Activated T-cell treated with anti-CD3 and anti-CD28 coated beads, Interleukin-2, amount 50 U/mL, for 4 hours (primary cell): ENCODE measurements at regions not wholly inside any gene's neighbourhood (a gene's known extent, or its start where the extent isn't known, plus 50 kb on each side); places are given as distances from the start of the nearest gene placed in this dataset.
"Not testable (repeated sequence)": the region's sequence is repeated elsewhere in the genome, so short reads cannot be mapped to it uniquely, and the experiment has no call there.

Experiments
- ATAC-seq, 2 donors: fragments of 200-7000 bp; cut with Tn5 transposase; one replicate each; pipeline ENCODE4 v1.10.0; 2021
- DNase-seq: peaks from one replicate; pipeline ENCODE4 v3.0.0-alpha.2; 2020
- H3K27me3 Mint-ChIP-seq: one replicate; pipeline ENCODE4 v1.8.0; 2021; ENCODE audit warnings: low read depth, mixed read lengths
- H3K36me3 Mint-ChIP-seq: one replicate; pipeline ENCODE4 v1.8.0; 2022; ENCODE audit warnings: mixed read lengths; ENCODE audit not compliant: insufficient read depth
- H3K4me1 Mint-ChIP-seq: one replicate; pipeline ENCODE4 v1.8.0; 2021; ENCODE audit warnings: low read depth, mixed read lengths
- H3K4me3 Mint-ChIP-seq: one replicate; pipeline ENCODE4 v1.8.0; 2021; ENCODE audit warnings: mild to moderate bottlenecking, moderate library complexity, mixed read lengths
- H3K9me3 Mint-ChIP-seq: one replicate; pipeline ENCODE4 v1.8.0; 2021; ENCODE audit warnings: mixed read lengths

DNA sequence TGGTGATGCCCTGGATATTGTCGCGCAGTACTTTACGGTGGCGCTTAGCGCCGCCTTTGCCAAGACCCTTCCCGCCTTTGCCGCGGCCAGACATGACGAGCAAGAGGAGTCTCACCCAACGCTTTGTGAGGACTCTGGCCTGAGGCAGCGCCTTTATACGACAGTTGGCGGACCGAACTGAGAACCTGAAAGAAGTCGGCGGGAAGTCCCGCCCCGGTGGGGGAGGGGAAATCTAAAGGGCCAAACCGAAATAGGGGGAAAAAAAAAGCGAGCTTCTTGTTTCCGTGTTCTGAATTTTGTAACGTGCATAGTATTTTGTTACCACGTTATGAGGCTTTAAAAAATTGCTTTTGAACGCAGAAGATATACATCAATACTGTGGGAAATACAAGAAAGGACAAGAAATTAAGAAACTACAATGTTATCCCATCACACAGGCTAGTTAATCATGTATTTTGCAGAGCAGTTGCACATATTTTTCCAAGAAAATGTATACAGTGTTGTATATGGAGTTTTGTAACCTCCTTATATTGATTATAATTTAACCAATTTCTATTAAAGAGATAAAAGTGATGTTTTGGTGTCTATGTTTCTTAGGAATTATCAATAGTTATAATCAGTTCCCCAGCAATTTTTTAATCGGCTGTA lies 80.6 kb downstream of the OR2B2 start:
- not testable (repeated sequence) for H3K9me3 Mint-ChIP-seq, H3K27me3 Mint-ChIP-seq, H3K36me3 Mint-ChIP-seq
- peak; percentile 88 to 90 for ATAC-seq
- H3K4me1 Mint-ChIP-seq = peaks cover 33% of the 10 kb centered on the region
- DNase-seq = peak; percentile 71
- peak overlapping the region; percentile 84 for H3K4me3 Mint-ChIP-seq

DNA sequence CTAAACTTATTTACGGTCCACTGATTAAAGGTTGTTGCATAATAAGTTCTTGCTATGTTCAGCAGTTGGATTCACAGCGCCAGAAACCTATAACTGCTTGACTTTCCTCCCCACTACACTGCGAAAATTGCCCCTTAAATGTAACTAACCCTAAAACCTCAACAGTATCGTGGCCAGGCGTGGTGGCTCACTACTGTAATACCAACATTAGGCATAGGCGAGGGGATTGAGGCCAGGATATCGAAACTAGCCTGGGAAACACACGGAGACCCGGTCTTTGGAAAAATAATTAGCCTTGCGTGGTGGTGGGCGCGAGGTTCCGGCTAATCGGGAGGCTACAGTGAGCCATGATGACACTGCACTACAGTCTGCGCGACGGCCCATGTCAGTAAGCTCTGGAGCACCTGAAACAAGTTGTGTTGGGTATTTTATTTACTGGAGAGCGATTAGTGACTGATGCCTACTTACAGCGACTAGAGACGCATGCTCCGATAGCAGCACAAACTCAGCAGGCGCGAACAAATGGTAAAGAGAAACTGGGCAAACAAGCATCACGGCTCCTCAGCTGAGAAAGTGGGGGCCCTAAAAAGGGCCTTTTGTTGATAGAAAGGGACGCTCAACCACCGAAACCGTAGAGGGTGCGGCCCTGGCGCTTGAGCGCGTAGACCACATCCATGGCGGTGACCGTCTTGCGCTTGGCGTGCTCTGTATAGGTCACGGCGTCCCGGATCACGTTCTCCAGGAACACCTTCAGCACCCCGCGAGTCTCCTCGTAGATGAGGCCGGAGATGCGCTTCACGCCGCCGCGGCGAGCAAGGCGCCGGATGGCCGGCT lies 81.4 kb downstream of the OR2B2 start:
- ATAC-seq = peak; percentile 80 to 89
- Mint-ChIP-seq H3K4me1 (peaks cover 31% of the 10 kb centered on the region), H3K4me3 (peak overlapping the region; percentile 84)
- not testable (repeated sequence) for DNase-seq, H3K9me3 Mint-ChIP-seq, H3K36me3 Mint-ChIP-seq, H3K27me3 Mint-ChIP-seq

DNA sequence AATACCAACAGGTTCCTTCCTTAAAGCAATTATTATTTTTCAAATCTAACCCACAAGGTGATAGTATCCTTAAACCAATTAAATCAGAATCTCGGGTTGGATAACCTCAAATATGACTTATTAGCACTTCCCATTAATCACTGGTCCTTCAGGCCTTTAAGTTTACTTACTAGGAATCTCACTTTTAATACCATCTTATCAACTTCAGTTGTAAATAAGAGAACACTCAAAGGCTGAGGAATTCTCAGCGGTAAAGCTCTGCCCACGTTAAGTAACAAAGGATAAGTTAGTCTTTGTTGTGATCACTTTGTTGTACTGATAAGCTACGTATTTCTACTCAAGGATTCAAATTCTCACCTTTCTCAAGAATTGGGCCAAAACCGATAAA lies 82.0 kb downstream of the OR2B2 start:
- Mint-ChIP-seq H3K9me3 (no peaks in the 10 kb centered on the region), H3K4me1 (peaks cover 34% of the 10 kb centered on the region), H3K36me3 (no peaks in the 10 kb centered on the region), H3K4me3 (peak overlapping the region; percentile 84), H3K27me3 (no peaks in the 10 kb centered on the region)
- DNase-seq (no peak), ATAC-seq (no peak)

DNA sequence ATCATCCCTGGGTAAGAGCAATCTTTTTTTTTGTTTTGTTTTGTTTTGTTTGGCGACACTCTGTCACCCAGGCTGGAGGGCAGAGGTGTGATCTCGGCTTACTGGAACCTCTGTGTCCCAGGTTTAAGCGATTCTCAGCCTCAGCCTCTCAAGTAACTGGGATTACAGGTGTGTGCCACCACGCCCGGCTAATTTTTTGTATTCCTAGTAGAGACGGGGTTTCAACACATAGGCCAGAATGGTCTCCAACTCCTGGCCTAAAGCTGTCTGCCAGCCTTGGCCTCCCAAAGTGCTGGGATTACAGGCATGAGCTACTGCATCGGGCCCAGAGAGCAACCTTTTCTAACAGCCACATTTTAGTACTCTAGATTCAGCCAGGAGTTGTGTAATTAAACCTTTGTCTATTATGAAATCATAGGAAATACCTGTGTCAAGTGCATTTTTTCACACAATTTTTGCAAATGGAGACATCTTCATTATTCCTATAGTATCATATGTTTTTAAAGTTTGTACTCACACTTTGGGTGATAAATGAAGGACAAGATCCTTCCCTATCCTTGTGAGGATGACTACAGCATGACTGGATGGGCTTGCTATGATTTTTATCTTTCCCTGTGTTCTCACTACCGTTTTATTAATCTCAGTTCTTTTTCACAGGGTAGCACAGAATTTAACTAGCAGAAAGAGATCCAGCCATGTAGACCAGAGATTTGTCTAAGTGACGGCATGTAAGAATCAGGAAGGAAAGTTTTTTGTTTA lies 82.6 kb downstream of the OR2B2 start:
- no peaks in the 10 kb centered on the region for H3K9me3 Mint-ChIP-seq
- ATAC-seq (no peak), DNase-seq (no peak)
- peak overlapping the region; percentile 84 for H3K4me3 Mint-ChIP-seq
- H3K27me3 Mint-ChIP-seq = no peaks in the 10 kb centered on the region
- H3K4me1 Mint-ChIP-seq = peaks cover 34% of the 10 kb centered on the region
- no peaks in the 10 kb centered on the region for H3K36me3 Mint-ChIP-seq

DNA sequence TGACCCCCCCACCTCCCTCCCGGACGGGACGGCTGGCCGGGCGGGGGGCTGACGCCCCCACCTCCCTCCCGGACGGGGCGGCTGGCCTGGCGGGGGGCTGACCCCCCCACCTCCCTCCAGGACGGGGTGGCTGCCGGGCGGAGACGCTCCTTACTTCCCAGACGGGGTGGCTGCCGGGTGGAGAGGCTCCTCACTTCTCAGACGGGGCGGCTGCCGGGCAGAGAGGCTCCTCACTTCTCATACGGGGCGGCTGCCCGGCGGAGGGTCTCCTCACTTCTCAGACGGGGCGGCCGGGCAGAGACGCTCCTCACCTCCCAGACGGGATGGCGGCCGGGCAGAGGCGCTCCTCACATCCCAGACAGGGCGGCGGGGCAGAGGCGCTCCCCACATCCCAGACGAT lies 84.7 kb downstream of the OR2B2 start:
- DNase-seq, H3K9me3 Mint-ChIP-seq, ATAC-seq, H3K4me3 Mint-ChIP-seq, H3K27me3 Mint-ChIP-seq, H3K36me3 Mint-ChIP-seq: not testable (repeated sequence)
- peaks cover 44% of the 10 kb centered on the region for H3K4me1 Mint-ChIP-seq

- peaks cover 43% of the 10 kb centered on the region for H3K4me1 Mint-ChIP-seq
- H3K4me3 Mint-ChIP-seq, DNase-seq, H3K27me3 Mint-ChIP-seq, H3K36me3 Mint-ChIP-seq, H3K9me3 Mint-ChIP-seq, ATAC-seq: not testable (repeated sequence)
Observed at GRCh38 chr6:27826612-27826985, 85.6 kb downstream of the OR2B2 start.

GRCh38 chr6:27825848-27826611 lies 86.2 kb downstream of the OR2B2 start:
- H3K9me3 Mint-ChIP-seq, DNase-seq, H3K27me3 Mint-ChIP-seq, H3K36me3 Mint-ChIP-seq, ATAC-seq: not testable (repeated sequence)
- Mint-ChIP-seq H3K4me3 (peak overlapping the region; percentile 47), H3K4me1 (peaks cover 41% of the 10 kb centered on the region)

GRCh38 chr6:27825025-27825793 lies 87.0 kb downstream of the OR2B2 start:
- Mint-ChIP-seq H3K4me1 (peaks cover 32% of the 10 kb centered on the region), H3K9me3 (no peaks in the 10 kb centered on the region), H3K27me3 (no peaks in the 10 kb centered on the region), H3K4me3 (peak overlapping the region; percentile 91), H3K36me3 (no peaks in the 10 kb centered on the region)
- DNase-seq = no peak
- ATAC-seq = no peak

GRCh38 chr6:27824211-27825024 lies 87.8 kb downstream of the OR2B2 start:
- H3K36me3 Mint-ChIP-seq, H3K9me3 Mint-ChIP-seq: not testable (repeated sequence)

DNA sequence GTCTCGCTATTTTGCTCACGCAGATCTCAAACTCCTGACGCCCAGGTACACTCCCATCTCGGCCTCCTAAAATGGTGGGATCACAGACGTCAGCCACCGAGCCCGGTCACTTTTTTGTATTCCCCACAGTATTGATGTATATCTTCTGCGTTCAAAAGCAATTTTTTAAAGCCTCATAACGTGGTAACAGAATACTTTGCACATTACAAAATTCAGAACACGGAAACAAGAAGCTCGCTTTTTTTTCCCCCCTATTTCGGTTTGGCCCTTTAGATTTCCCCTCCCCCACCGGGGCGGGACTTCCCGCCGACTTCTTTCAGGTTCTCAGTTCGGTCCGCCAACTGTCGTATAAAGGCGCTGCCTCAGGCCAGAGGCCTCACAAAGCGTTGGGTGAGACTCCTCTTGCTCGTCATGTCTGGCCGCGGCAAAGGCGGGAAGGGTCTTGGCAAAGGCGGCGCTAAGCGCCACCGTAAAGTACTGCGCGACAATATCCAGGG lies 88.4 kb downstream of the OR2B2 start:
- H3K27me3 Mint-ChIP-seq, H3K9me3 Mint-ChIP-seq, H3K36me3 Mint-ChIP-seq: not testable (repeated sequence)
- Mint-ChIP-seq H3K4me3 (peak overlapping the region; percentile 91), H3K4me1 (peaks cover 24% of the 10 kb centered on the region)
- DNase-seq = peak; percentile 49
- peak; percentile 82 to 84 for ATAC-seq

More at GRCh38 chr6:27824211-27825024, 87.8 kb downstream of the OR2B2 start:
- Mint-ChIP-seq H3K4me1 (peaks cover 26% of the 10 kb centered on the region), H3K4me3 (peak overlapping the region; percentile 91)
- not testable (repeated sequence) for DNase-seq, H3K27me3 Mint-ChIP-seq
- peak; percentile 81 to 83 for ATAC-seq

DNA sequence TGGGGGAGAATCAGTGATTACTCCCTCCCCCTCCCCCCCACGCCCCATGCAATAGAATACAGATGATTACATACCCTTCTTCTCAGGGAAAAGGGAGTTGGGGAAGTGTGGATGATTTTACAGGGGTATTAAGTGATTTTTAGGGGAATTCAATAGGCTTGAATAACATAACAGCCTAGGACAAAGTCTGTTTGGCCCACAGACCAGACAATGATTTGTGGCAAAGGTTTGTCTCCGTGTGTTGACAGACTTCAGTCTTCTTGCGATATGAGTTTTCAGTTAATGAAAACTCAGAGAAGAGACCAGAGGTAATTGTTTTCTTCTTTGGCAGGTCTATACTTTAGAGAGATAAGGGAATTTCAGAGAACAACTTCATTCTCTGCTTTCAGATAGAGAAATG lies 95.3 kb downstream of the OR2B2 start:
- H3K4me1 Mint-ChIP-seq = peaks cover 17% of the 10 kb centered on the region
- H3K27me3 Mint-ChIP-seq = no peaks in the 10 kb centered on the region
- H3K36me3 Mint-ChIP-seq = no peaks in the 10 kb centered on the region
- no peaks in the 10 kb centered on the region for H3K9me3 Mint-ChIP-seq
- ATAC-seq = no peak
- DNase-seq = no peak
- H3K4me3 Mint-ChIP-seq = no peak overlapping the region

- H3K9me3 Mint-ChIP-seq = no peaks in the 10 kb centered on the region
- peak overlapping the region; percentile 81 for H3K4me3 Mint-ChIP-seq
- no peaks in the 10 kb centered on the region for H3K36me3 Mint-ChIP-seq
- peaks cover 34% of the 10 kb centered on the region for H3K4me1 Mint-ChIP-seq
- peak; percentile 80 to 83 for ATAC-seq
- peak; percentile 69 for DNase-seq
- no peaks in the 10 kb centered on the region for H3K27me3 Mint-ChIP-seq
Observed at GRCh38 chr6:27814665-27815424, 97.4 kb downstream of the OR2B2 start.
